ENCODE measurements at regions not wholly inside any gene's neighbourhood (a gene's known extent, or its start where the extent isn't known, plus 50 kb on each side); places are given as distances from the start of the nearest gene placed in this dataset.

DNA sequence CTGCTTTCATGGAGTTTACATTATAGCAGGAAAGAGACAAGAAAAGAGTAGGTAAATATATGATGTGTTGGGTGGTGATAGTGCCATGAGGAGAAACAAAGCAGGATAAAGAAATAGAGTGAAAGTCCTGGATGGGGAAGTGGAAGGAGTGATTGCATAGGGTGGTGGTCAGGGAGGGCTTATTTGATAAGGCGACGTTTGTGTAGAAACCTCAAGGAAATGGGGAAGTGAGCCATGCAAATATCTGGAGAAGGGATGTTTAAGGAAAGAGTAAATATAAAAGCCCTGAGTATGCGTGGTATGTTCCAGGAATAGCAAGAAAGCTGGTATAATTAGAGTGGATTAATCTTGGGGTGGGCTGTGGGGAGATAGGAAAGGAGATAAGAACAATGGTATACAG lies 134.7 kb upstream of the SV2C start:
- no peaks in the 10 kb centered on the region for H3K9me2 ChIP-seq (replicated peaks; ENCODE audit: insufficient read depth, low read length)
- DNase-seq = no peak
- H3K4me2 ChIP-seq (ENCODE audit: low read depth, low read length) = no peak overlapping the region
- H4K20me1 ChIP-seq (ENCODE audit: insufficient read depth, low read length) = no peaks in the 10 kb centered on the region
- H2AFZ ChIP-seq (ENCODE audit: low read length) = no peak overlapping the region
- no peaks in the 10 kb centered on the region for H3K27me3 ChIP-seq (replicated peaks; ENCODE audit: insufficient read depth, low read length)
- H3K4me3 ChIP-seq (ENCODE audit: low read length) = no peak overlapping the region
- no peak overlapping the region for H3K9ac ChIP-seq (ENCODE audit: low read length)
- no peaks in the 10 kb centered on the region for H3K9me3 ChIP-seq (replicated peaks; ENCODE audit: insufficient read depth, low read length)
- H3K27ac ChIP-seq (ENCODE audit: low read length) = no peak overlapping the region
- H3F3A ChIP-seq (ENCODE audit: insufficient read depth, low read length) = peaks cover 6% of the 10 kb centered on the region; the same call in 1 of the 2 replicates
- H3K79me2 ChIP-seq (ENCODE audit: low read length) = no peaks in the 10 kb centered on the region
- peaks cover 19% of the 10 kb centered on the region for H3K4me1 ChIP-seq (ENCODE audit: low read length)
- TF ChIP-seq, protein P1, sequence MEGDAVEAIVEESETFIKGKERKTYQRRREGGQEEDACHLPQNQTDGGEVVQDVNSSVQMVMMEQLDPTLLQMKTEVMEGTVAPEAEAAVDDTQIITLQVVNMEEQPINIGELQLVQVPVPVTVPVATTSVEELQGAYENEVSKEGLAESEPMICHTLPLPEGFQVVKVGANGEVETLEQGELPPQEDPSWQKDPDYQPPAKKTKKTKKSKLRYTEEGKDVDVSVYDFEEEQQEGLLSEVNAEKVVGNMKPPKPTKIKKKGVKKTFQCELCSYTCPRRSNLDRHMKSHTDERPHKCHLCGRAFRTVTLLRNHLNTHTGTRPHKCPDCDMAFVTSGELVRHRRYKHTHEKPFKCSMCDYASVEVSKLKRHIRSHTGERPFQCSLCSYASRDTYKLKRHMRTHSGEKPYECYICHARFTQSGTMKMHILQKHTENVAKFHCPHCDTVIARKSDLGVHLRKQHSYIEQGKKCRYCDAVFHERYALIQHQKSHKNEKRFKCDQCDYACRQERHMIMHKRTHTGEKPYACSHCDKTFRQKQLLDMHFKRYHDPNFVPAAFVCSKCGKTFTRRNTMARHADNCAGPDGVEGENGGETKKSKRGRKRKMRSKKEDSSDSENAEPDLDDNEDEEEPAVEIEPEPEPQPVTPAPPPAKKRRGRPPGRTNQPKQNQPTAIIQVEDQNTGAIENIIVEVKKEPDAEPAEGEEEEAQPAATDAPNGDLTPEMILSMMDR (IDR thresholded peaks at IDR 0.05; ENCODE audit: low read length) = no peak
- TF ChIP-seq EZH2phosphoT487 (IDR thresholded peaks at IDR 0.05; ENCODE audit: low read length) = no peak
- no peak for TF ChIP-seq EZH2 (optimal IDR thresholded peaks at IDR 0.05; ENCODE audit: low read depth, low read length)
- H3K36me3 ChIP-seq (replicated peaks; ENCODE audit: insufficient read depth, low read length) = no peaks in the 10 kb centered on the region

DNA sequence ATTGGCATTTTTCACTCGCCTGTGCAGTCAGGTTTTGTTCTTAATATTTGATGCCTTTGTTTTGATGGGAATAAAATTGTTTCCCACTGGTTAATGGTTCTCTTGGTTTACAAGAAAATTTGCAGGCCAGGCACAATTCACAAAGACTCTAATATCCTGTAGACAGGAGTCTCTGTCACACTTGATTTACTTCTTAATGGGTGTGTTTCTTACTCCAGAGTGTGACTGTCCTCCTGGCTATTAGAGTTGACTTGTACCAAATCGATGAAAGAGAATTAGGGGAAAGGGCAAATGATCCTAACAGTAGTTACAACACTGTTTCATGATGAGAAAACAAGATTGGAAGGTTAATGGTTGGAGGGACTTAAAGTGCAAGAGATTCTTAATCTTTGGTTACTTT lies 142.8 kb upstream of the SV2C start:
- no peaks in the 10 kb centered on the region for H4K20me1 ChIP-seq (ENCODE audit: insufficient read depth, low read length)
- no peaks in the 10 kb centered on the region for H3F3A ChIP-seq (ENCODE audit: insufficient read depth, low read length)
- H3K4me1 ChIP-seq (ENCODE audit: low read length) = no peaks in the 10 kb centered on the region
- TF ChIP-seq EZH2 (optimal IDR thresholded peaks at IDR 0.05; ENCODE audit: low read depth, low read length) = no peak
- TF ChIP-seq, protein P1 (IDR thresholded peaks at IDR 0.05; ENCODE audit: low read length) = no peak
- TF ChIP-seq EZH2phosphoT487 (IDR thresholded peaks at IDR 0.05; ENCODE audit: low read length) = no peak
- no peak overlapping the region for H3K4me3 ChIP-seq (ENCODE audit: low read length)
- no peaks in the 10 kb centered on the region for H3K9me3 ChIP-seq (replicated peaks; ENCODE audit: insufficient read depth, low read length)
- no peak overlapping the region for H3K9ac ChIP-seq (ENCODE audit: low read length)
- no peaks in the 10 kb centered on the region for H3K79me2 ChIP-seq (ENCODE audit: low read length)
- H3K4me2 ChIP-seq (ENCODE audit: low read depth, low read length) = no peak overlapping the region
- no peaks in the 10 kb centered on the region for H3K27me3 ChIP-seq (replicated peaks; ENCODE audit: insufficient read depth, low read length)
- H3K9me2 ChIP-seq (replicated peaks; ENCODE audit: insufficient read depth, low read length) = no peaks in the 10 kb centered on the region
- no peak overlapping the region for H3K27ac ChIP-seq (ENCODE audit: low read length)
- no peak overlapping the region for H2AFZ ChIP-seq (ENCODE audit: low read length)
- DNase-seq = no peak
- H3K36me3 ChIP-seq (replicated peaks; ENCODE audit: insufficient read depth, low read length) = no peaks in the 10 kb centered on the region

DNA sequence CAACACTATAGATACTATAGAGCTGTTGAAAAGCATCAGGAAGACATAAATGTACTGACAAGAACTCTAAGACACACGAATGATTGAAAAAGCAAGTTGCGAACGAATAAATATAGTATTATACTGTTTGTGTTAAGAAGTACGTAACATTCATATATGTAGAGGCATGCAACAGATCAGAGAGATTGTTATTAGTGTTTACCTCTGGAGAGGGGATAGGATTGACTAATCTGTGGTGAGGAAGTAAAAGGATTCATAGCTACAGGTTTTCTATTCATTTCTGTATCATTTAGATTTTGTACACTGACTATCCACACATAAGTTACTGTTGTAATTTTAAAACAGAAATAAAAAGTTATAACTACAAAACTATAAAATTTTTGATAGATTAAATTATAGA lies 147.6 kb upstream of the SV2C start:
- Histone ChIP-seq H3K4me1 (ENCODE audit: low read length) (no peaks in the 10 kb centered on the region), H3K9ac (ENCODE audit: low read length) (no peak overlapping the region), H3K27ac (ENCODE audit: low read length) (no peak overlapping the region), H3K9me3 (replicated peaks; ENCODE audit: insufficient read depth, low read length) (no peaks in the 10 kb centered on the region), H2AFZ (ENCODE audit: low read length) (no peak overlapping the region), H3K9me2 (replicated peaks; ENCODE audit: insufficient read depth, low read length) (no peaks in the 10 kb centered on the region), H4K20me1 (ENCODE audit: insufficient read depth, low read length) (no peaks in the 10 kb centered on the region), H3K4me3 (ENCODE audit: low read length) (no peak overlapping the region), H3K36me3 (replicated peaks; ENCODE audit: insufficient read depth, low read length) (no peaks in the 10 kb centered on the region), H3K4me2 (ENCODE audit: low read depth, low read length) (no peak overlapping the region), H3K79me2 (ENCODE audit: low read length) (no peaks in the 10 kb centered on the region), H3F3A (ENCODE audit: insufficient read depth, low read length) (no peaks in the 10 kb centered on the region), H3K27me3 (replicated peaks; ENCODE audit: insufficient read depth, low read length) (no peaks in the 10 kb centered on the region)
- no peak for TF ChIP-seq EZH2 (optimal IDR thresholded peaks at IDR 0.05; ENCODE audit: low read depth, low read length)
- no peak for TF ChIP-seq EZH2phosphoT487 (IDR thresholded peaks at IDR 0.05; ENCODE audit: low read length)
- TF ChIP-seq, protein P1 (IDR thresholded peaks at IDR 0.05; ENCODE audit: low read length) = no peak
- DNase-seq = no peak
